Tibial nerve (tissue), 4 donors: ENCODE measurements at regions not wholly inside any gene's neighbourhood (a gene's known extent, or its start where the extent isn't known, plus 50 kb on each side); places are given as distances from the start of the nearest gene placed in this dataset.

Source experiments
- EP300 ChIP-seq, 2 donors: sonication (generic); formaldehyde crosslinking; IDR thresholded peaks; one replicate each; pipeline ENCODE4 v1.6.1; 2017; ENCODE audit warnings: antibody characterized with exemption in 2 of 2, mild to moderate bottlenecking in 1 of 2
- TF ChIP-seq, protein P1 (sequence below), 5 experiments: fragments of 200-600 bp in 3 of 5; fragments of 450-650 bp in 2 of 5; sonication (generic) in 3 of 5; IDR thresholded peaks; one replicate each; pipeline ENCODE4 v1.5.1; 2016 to 2019; ENCODE audit warnings: antibody characterized with exemption in 5 of 5, mild to moderate bottlenecking in 3 of 5, moderate library complexity in 2 of 5

- TF ChIP-seq, protein P1, sequence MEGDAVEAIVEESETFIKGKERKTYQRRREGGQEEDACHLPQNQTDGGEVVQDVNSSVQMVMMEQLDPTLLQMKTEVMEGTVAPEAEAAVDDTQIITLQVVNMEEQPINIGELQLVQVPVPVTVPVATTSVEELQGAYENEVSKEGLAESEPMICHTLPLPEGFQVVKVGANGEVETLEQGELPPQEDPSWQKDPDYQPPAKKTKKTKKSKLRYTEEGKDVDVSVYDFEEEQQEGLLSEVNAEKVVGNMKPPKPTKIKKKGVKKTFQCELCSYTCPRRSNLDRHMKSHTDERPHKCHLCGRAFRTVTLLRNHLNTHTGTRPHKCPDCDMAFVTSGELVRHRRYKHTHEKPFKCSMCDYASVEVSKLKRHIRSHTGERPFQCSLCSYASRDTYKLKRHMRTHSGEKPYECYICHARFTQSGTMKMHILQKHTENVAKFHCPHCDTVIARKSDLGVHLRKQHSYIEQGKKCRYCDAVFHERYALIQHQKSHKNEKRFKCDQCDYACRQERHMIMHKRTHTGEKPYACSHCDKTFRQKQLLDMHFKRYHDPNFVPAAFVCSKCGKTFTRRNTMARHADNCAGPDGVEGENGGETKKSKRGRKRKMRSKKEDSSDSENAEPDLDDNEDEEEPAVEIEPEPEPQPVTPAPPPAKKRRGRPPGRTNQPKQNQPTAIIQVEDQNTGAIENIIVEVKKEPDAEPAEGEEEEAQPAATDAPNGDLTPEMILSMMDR (IDR thresholded peaks at IDR 0.05) = no peak
- no peak for TF ChIP-seq EP300 (IDR thresholded peaks at IDR 0.05)
Observed at GRCh38 chr6:140433072-140433471, 1058.6 kb upstream of the CITED2 start.
